ENCODE measurements at regions not wholly inside any gene's neighbourhood (a gene's known extent, or its start where the extent isn't known, plus 50 kb on each side); places are given as distances from the start of the nearest gene placed in this dataset.

GRCh38 chr6:49264496-49264895 lies 198.6 kb downstream of the MMUT start:
- no peak for TF ChIP-seq EGR1 (IDR thresholded peaks at IDR 0.05; ENCODE audit: low read depth)
- TF ChIP-seq SP1 (IDR thresholded peaks at IDR 0.05; ENCODE audit: low read depth): no peak
- no peak for TF ChIP-seq ELF1 (IDR thresholded peaks at IDR 0.05; ENCODE audit: borderline replicate concordance, low read depth)
- TF ChIP-seq, protein P1, sequence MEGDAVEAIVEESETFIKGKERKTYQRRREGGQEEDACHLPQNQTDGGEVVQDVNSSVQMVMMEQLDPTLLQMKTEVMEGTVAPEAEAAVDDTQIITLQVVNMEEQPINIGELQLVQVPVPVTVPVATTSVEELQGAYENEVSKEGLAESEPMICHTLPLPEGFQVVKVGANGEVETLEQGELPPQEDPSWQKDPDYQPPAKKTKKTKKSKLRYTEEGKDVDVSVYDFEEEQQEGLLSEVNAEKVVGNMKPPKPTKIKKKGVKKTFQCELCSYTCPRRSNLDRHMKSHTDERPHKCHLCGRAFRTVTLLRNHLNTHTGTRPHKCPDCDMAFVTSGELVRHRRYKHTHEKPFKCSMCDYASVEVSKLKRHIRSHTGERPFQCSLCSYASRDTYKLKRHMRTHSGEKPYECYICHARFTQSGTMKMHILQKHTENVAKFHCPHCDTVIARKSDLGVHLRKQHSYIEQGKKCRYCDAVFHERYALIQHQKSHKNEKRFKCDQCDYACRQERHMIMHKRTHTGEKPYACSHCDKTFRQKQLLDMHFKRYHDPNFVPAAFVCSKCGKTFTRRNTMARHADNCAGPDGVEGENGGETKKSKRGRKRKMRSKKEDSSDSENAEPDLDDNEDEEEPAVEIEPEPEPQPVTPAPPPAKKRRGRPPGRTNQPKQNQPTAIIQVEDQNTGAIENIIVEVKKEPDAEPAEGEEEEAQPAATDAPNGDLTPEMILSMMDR (IDR thresholded peaks at IDR 0.05 in 2 of 3, conservative IDR thresholded peaks at IDR 0.05 in 1 of 3; ENCODE audit: borderline replicate concordance in 1 of 3, insufficient read depth in 1 of 3, low read depth in 2 of 3, low read length in 2 of 3): no peak
- no peak for TF ChIP-seq SIN3A (IDR thresholded peaks at IDR 0.05; ENCODE audit: low read depth)
- no peak for TF ChIP-seq EZH2 (IDR thresholded peaks at IDR 0.05)
- no peak for TF ChIP-seq SRF (IDR thresholded peaks at IDR 0.05; ENCODE audit: low read depth)
- TF ChIP-seq MAX (IDR thresholded peaks at IDR 0.05): no peak
- TF ChIP-seq POLR2AphosphoS5 (IDR thresholded peaks at IDR 0.05; ENCODE audit: low read depth, low read length): no peak
- no peak for TF ChIP-seq FOSL1 (IDR thresholded peaks at IDR 0.05; ENCODE audit: low read depth)
- TF ChIP-seq ZNF274 (IDR thresholded peaks at IDR 0.05; ENCODE audit: low read depth, low read length): no peak
